Ovary (tissue), 3 donors: ENCODE measurements at regions not wholly inside any gene's neighbourhood (a gene's known extent, or its start where the extent isn't known, plus 50 kb on each side); places are given as distances from the start of the nearest gene placed in this dataset.

Source experiments
- EP300 ChIP-seq: sonication (generic); formaldehyde crosslinking; IDR thresholded peaks from one replicate; pipeline ENCODE4 v1.6.1; 2017; ENCODE audit warnings: antibody characterized with exemption
- POLR2A ChIP-seq: fragments of 450-650 bp; IDR thresholded peaks from one replicate; pipeline ENCODE4 v1.6.1; 2017; ENCODE audit warnings: antibody characterized with exemption, mild to moderate bottlenecking, moderate library complexity
- TF ChIP-seq, protein P1 (sequence below), 3 donors: fragments of 450-650 bp in 2 of 3; fragments of 200-600 bp in 1 of 3; IDR thresholded peaks; one replicate each; pipeline versions ENCODE4 v1.5.1 to v1.8.0; 2016 to 2022; ENCODE audit warnings: antibody characterized with exemption in 3 of 3, mild to moderate bottlenecking in 1 of 3
- donor health status: DM: no; HTN: no; CAD: no.

DNA sequence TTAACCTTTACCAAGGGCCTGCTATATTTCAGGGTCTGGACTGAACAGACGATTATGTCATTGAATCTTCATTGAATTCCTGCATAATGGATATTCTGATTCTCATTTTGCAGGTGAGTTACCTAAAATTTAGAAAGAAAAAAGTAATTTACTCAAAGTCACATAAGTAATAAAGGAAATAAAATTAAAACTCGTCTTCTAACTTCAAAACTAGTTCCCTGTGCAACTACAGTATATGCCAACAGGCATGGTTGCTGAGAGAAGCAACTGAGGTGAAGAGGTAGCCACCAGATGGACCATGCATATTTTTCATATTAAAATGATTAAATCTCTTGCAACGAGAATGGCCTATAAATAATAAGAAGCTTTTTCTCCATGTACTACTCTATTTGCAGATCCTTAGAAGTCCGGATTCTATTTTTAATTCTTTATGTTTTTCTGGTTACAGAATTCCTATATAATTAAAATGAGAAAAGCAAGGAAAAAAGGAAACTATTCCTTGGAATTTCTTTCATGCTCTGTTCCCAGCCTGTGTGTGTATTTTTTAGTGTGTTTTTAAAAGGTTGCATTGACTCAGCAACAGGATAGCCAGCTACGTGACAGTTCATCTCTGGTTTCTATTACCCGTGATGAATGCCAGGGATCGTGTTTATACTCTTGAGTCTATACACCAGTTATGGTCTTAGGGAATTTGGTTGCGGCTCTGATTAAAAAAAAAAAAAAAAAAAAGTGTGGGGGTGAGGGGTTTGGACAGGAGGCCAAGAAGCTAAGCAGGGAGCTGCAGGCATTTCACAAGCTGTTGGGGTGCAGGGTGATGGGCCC lies 186.8 kb downstream of the ETS1 start:
- TF ChIP-seq POLR2A (no peak), EP300 (no peak)
- TF ChIP-seq, protein P1, sequence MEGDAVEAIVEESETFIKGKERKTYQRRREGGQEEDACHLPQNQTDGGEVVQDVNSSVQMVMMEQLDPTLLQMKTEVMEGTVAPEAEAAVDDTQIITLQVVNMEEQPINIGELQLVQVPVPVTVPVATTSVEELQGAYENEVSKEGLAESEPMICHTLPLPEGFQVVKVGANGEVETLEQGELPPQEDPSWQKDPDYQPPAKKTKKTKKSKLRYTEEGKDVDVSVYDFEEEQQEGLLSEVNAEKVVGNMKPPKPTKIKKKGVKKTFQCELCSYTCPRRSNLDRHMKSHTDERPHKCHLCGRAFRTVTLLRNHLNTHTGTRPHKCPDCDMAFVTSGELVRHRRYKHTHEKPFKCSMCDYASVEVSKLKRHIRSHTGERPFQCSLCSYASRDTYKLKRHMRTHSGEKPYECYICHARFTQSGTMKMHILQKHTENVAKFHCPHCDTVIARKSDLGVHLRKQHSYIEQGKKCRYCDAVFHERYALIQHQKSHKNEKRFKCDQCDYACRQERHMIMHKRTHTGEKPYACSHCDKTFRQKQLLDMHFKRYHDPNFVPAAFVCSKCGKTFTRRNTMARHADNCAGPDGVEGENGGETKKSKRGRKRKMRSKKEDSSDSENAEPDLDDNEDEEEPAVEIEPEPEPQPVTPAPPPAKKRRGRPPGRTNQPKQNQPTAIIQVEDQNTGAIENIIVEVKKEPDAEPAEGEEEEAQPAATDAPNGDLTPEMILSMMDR (IDR thresholded peaks at IDR 0.05), result no peak
